ENCODE measurements at regions not wholly inside any gene's neighbourhood (a gene's known extent, or its start where the extent isn't known, plus 50 kb on each side); places are given as distances from the start of the nearest gene placed in this dataset.

GRCh38 chr12:87794854-87795253 is 234.3 kb downstream of the C12orf50 start:
- no peak overlapping the region for H3K4me3 Mint-ChIP-seq
- no peak for DNase-seq
- no peak for TF ChIP-seq CTCF (IDR thresholded peaks at IDR 0.05)

GRCh38 chr12:87793131-87793530 is 236.1 kb downstream of the C12orf50 start:
- Mint-ChIP-seq H3K36me3 (ENCODE audit: low read depth) (no peaks in the 10 kb centered on the region), H3K4me1 (ENCODE audit: low read depth) (no peaks in the 10 kb centered on the region), H3K4me3 (no peak overlapping the region), H3K9me3 (peaks cover 29% of the 10 kb centered on the region), H3K27me3 (ENCODE audit: insufficient read depth) (no peaks in the 10 kb centered on the region), H3K27ac (no peak overlapping the region)
- no peak for DNase-seq
- no peak for TF ChIP-seq CTCF (IDR thresholded peaks at IDR 0.05)

More at GRCh38 chr12:87794854-87795253, 234.3 kb downstream of the C12orf50 start:
- Mint-ChIP-seq H3K9me3 (peaks cover 24% of the 10 kb centered on the region), H3K36me3 (ENCODE audit: low read depth) (peaks cover 2% of the 10 kb centered on the region; the same call in 1 of the 2 replicates), H3K4me1 (ENCODE audit: low read depth) (no peaks in the 10 kb centered on the region), H3K27me3 (ENCODE audit: insufficient read depth) (no peaks in the 10 kb centered on the region), H3K27ac (no peak overlapping the region)

- Mint-ChIP-seq H3K36me3 (ENCODE audit: low read depth) (0 out of 2 replicates have a peak, but pooled peaks cover 6% of the 10 kb centered on the region), H3K4me1 (ENCODE audit: low read depth) (no peaks in the 10 kb centered on the region), H3K27me3 (ENCODE audit: insufficient read depth) (no peaks in the 10 kb centered on the region; the same call in 1 of the 2 replicates), H3K9me3 (peaks cover 56% of the 10 kb centered on the region), H3K27ac (no peak overlapping the region), H3K4me3 (no peak overlapping the region)
- no peak for DNase-seq
- no peak for TF ChIP-seq CTCF (IDR thresholded peaks at IDR 0.05)
These were observed 244.9 kb downstream of the C12orf50 start for GRCh38 chr12:87784350-87784749.

GRCh38 chr12:87783467-87783866 is 245.7 kb downstream of the C12orf50 start:
- Mint-ChIP-seq H3K27me3 (ENCODE audit: insufficient read depth) (no peaks in the 10 kb centered on the region; the same call in 1 of the 2 replicates), H3K4me1 (ENCODE audit: low read depth) (no peaks in the 10 kb centered on the region), H3K27ac (no peak overlapping the region), H3K4me3 (no peak overlapping the region; the same call in 1 of the 2 replicates), H3K36me3 (ENCODE audit: low read depth) (0 out of 2 replicates have a peak, but pooled peaks cover 6% of the 10 kb centered on the region), H3K9me3 (peaks cover 52% of the 10 kb centered on the region)
- no peak for DNase-seq
- TF ChIP-seq CTCF (IDR thresholded peaks at IDR 0.05) = no peak

GRCh38 chr12:87782838-87783237 is 246.4 kb downstream of the C12orf50 start:
- peaks cover 55% of the 10 kb centered on the region for H3K9me3 Mint-ChIP-seq

More at GRCh38 chr12:87782838-87783237, 246.4 kb downstream of the C12orf50 start:
- no peak for DNase-seq
- 0 out of 2 replicates have a peak, but pooled peaks cover 6% of the 10 kb centered on the region for H3K36me3 Mint-ChIP-seq (ENCODE audit: low read depth)
- no peak overlapping the region for H3K4me3 Mint-ChIP-seq
- no peaks in the 10 kb centered on the region; the same call in 1 of the 2 replicates for H3K27me3 Mint-ChIP-seq (ENCODE audit: insufficient read depth)
- H3K27ac Mint-ChIP-seq = no peak overlapping the region
- H3K4me1 Mint-ChIP-seq (ENCODE audit: low read depth) = no peaks in the 10 kb centered on the region
- TF ChIP-seq CTCF (IDR thresholded peaks at IDR 0.05) = no peak
